ENCODE measurements at regions not wholly inside any gene's neighbourhood (a gene's known extent, or its start where the extent isn't known, plus 50 kb on each side); places are given as distances from the start of the nearest gene placed in this dataset.

DNA sequence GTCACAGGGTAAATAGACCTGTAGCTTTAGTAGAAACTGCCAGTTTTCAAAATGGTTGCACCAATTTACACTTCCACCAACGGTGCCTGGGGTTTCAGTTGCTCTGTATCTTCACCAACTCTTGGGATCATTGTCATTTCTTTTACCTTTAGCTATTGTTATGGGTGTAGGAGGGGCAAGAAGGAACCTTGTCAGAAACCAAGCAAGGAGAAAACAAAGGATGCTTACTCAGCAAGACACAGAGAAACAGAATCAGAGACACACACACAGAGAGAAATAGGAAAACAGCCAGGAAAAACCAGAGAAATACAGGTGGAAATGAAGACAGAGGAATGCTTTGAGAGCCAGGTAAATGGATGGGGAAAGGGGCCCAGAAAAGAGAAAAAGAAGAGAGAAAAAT, 367.6 kb downstream of the MIAT start (continued):
- TF ChIP-seq, protein P1, sequence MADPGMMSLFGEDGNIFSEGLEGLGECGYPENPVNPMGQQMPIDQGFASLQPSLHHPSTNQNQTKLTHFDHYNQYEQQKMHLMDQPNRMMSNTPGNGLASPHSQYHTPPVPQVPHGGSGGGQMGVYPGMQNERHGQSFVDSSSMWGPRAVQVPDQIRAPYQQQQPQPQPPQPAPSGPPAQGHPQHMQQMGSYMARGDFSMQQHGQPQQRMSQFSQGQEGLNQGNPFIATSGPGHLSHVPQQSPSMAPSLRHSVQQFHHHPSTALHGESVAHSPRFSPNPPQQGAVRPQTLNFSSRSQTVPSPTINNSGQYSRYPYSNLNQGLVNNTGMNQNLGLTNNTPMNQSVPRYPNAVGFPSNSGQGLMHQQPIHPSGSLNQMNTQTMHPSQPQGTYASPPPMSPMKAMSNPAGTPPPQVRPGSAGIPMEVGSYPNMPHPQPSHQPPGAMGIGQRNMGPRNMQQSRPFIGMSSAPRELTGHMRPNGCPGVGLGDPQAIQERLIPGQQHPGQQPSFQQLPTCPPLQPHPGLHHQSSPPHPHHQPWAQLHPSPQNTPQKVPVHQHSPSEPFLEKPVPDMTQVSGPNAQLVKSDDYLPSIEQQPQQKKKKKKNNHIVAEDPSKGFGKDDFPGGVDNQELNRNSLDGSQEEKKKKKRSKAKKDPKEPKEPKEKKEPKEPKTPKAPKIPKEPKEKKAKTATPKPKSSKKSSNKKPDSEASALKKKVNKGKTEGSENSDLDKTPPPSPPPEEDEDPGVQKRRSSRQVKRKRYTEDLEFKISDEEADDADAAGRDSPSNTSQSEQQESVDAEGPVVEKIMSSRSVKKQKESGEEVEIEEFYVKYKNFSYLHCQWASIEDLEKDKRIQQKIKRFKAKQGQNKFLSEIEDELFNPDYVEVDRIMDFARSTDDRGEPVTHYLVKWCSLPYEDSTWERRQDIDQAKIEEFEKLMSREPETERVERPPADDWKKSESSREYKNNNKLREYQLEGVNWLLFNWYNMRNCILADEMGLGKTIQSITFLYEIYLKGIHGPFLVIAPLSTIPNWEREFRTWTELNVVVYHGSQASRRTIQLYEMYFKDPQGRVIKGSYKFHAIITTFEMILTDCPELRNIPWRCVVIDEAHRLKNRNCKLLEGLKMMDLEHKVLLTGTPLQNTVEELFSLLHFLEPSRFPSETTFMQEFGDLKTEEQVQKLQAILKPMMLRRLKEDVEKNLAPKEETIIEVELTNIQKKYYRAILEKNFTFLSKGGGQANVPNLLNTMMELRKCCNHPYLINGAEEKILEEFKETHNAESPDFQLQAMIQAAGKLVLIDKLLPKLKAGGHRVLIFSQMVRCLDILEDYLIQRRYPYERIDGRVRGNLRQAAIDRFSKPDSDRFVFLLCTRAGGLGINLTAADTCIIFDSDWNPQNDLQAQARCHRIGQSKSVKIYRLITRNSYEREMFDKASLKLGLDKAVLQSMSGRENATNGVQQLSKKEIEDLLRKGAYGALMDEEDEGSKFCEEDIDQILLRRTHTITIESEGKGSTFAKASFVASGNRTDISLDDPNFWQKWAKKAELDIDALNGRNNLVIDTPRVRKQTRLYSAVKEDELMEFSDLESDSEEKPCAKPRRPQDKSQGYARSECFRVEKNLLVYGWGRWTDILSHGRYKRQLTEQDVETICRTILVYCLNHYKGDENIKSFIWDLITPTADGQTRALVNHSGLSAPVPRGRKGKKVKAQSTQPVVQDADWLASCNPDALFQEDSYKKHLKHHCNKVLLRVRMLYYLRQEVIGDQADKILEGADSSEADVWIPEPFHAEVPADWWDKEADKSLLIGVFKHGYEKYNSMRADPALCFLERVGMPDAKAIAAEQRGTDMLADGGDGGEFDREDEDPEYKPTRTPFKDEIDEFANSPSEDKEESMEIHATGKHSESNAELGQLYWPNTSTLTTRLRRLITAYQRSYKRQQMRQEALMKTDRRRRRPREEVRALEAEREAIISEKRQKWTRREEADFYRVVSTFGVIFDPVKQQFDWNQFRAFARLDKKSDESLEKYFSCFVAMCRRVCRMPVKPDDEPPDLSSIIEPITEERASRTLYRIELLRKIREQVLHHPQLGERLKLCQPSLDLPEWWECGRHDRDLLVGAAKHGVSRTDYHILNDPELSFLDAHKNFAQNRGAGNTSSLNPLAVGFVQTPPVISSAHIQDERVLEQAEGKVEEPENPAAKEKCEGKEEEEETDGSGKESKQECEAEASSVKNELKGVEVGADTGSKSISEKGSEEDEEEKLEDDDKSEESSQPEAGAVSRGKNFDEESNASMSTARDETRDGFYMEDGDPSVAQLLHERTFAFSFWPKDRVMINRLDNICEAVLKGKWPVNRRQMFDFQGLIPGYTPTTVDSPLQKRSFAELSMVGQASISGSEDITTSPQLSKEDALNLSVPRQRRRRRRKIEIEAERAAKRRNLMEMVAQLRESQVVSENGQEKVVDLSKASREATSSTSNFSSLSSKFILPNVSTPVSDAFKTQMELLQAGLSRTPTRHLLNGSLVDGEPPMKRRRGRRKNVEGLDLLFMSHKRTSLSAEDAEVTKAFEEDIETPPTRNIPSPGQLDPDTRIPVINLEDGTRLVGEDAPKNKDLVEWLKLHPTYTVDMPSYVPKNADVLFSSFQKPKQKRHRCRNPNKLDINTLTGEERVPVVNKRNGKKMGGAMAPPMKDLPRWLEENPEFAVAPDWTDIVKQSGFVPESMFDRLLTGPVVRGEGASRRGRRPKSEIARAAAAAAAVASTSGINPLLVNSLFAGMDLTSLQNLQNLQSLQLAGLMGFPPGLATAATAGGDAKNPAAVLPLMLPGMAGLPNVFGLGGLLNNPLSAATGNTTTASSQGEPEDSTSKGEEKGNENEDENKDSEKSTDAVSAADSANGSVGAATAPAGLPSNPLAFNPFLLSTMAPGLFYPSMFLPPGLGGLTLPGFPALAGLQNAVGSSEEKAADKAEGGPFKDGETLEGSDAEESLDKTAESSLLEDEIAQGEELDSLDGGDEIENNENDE (IDR thresholded peaks at IDR 0.05; ENCODE audit: insufficient replicate concordance, low read length), result no peak
- TF ChIP-seq USF2 (IDR thresholded peaks at IDR 0.05; ENCODE audit: low read length) (no peak), TAF1 (IDR thresholded peaks at IDR 0.05; ENCODE audit: low read depth, low read length) (no peak), RNF2 (IDR thresholded peaks at IDR 0.05; ENCODE audit: borderline replicate concordance, low read depth, low read length, missing control alignments, poor library complexity, severe bottlenecking) (no peak), MAFK (IDR thresholded peaks at IDR 0.05; ENCODE audit: low read depth, low read length) (peak; percentile 90), RFX5 (IDR thresholded peaks at IDR 0.05; ENCODE audit: borderline replicate concordance, low read depth, low read length) (no peak), ASH2L (IDR thresholded peaks at IDR 0.05; ENCODE audit: low read length) (no peak), HDAC6 (IDR thresholded peaks at IDR 0.05; ENCODE audit: low read depth, low read length) (no peak), KDM4A (IDR thresholded peaks at IDR 0.05; ENCODE audit: low read depth, low read length, severe bottlenecking) (no peak)
- TF ChIP-seq, protein P2, sequence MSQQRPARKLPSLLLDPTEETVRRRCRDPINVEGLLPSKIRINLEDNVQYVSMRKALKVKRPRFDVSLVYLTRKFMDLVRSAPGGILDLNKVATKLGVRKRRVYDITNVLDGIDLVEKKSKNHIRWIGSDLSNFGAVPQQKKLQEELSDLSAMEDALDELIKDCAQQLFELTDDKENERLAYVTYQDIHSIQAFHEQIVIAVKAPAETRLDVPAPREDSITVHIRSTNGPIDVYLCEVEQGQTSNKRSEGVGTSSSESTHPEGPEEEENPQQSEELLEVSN (IDR thresholded peaks at IDR 0.05), result no peak

All from H1 (cell line).